Activated CD8-positive, alpha-beta memory T cell treated with anti-CD3 and anti-CD28 coated beads, Interleukin-2, amount 50 U/mL, for 1 hour (primary cell): ENCODE measurements at regions not wholly inside any gene's neighbourhood (a gene's known extent, or its start where the extent isn't known, plus 50 kb on each side); places are given as distances from the start of the nearest gene placed in this dataset.
"Not testable (repeated sequence)": the region's sequence is repeated elsewhere in the genome, so short reads cannot be mapped to it uniquely, and the experiment has no call there.

Experiments
- DNase-seq: peaks from one replicate; pipeline ENCODE4 v3.0.0-alpha.2; 2020; ENCODE audit errors: extremely low read depth

GRCh38 chr3:66842761-66843464 is 155.2 kb upstream of the KBTBD8 start:
- not testable (repeated sequence) for DNase-seq

GRCh38 chr3:66851894-66852613 is 146.1 kb upstream of the KBTBD8 start:
- DNase-seq, result no peak

- no peak for DNase-seq
Measured at GRCh38 chr3:66854601-66855151, 143.4 kb upstream of the KBTBD8 start.

- no peak for DNase-seq
Measured at GRCh38 chr3:66856533-66856932, 141.6 kb upstream of the KBTBD8 start.

GRCh38 chr3:66858656-66859381 is 139.3 kb upstream of the KBTBD8 start:
- DNase-seq, result no peak

- DNase-seq, result no peak
Measured at GRCh38 chr3:66860771-66861170, 137.3 kb upstream of the KBTBD8 start.

- no peak for DNase-seq
Measured at GRCh38 chr3:66863205-66864111, 134.6 kb upstream of the KBTBD8 start.

- DNase-seq, result no peak
Measured at GRCh38 chr3:66884659-66885058, 113.4 kb upstream of the KBTBD8 start.

- no peak for DNase-seq
Measured at GRCh38 chr3:66885326-66886000, 112.6 kb upstream of the KBTBD8 start.

GRCh38 chr3:66889750-66890494 is 108.2 kb upstream of the KBTBD8 start:
- no peak for DNase-seq

- no peak for DNase-seq
Measured at GRCh38 chr3:66898155-66898554, 100.0 kb upstream of the KBTBD8 start.

GRCh38 chr3:66904336-66904735 is 93.8 kb upstream of the KBTBD8 start:
- no peak for DNase-seq

GRCh38 chr3:66904831-66905493 is 93.1 kb upstream of the KBTBD8 start:
- DNase-seq, result no peak

GRCh38 chr3:66907136-66907535 is 91.0 kb upstream of the KBTBD8 start:
- DNase-seq, result no peak

GRCh38 chr3:66910266-66911055 is 87.6 kb upstream of the KBTBD8 start:
- DNase-seq, result no peak

GRCh38 chr3:66912306-66912705 is 85.8 kb upstream of the KBTBD8 start:
- DNase-seq, result no peak

- DNase-seq, result no peak
Measured at GRCh38 chr3:66922058-66922457, 76.0 kb upstream of the KBTBD8 start.

- no peak for DNase-seq
Measured at GRCh38 chr3:66923969-66924368, 74.1 kb upstream of the KBTBD8 start.

- no peak for DNase-seq
Measured at GRCh38 chr3:66928252-66928651, 69.9 kb upstream of the KBTBD8 start.
